PC-3 (cell line): ENCODE measurements at regions not wholly inside any gene's neighbourhood (a gene's known extent, or its start where the extent isn't known, plus 50 kb on each side); places are given as distances from the start of the nearest gene placed in this dataset.

ENCODE experiments used
- CTCF ChIP-seq: fragments of 300-600 bp; sonication (generic); conservative IDR thresholded peaks from 2 replicates; pipeline ENCODE4 v1.5.1; 2017; ENCODE audit warnings: antibody characterized with exemption, low read depth, mild to moderate bottlenecking, low read length
- EZH2 ChIP-seq: fragments of 300-600 bp; sonication (generic); IDR thresholded peaks from one replicate; pipeline ENCODE4 v1.6.1; 2017; ENCODE audit warnings: antibody characterized with exemption, mild to moderate bottlenecking, low read length; ENCODE audit not compliant: unreplicated experiment
- EZH2phosphoT487 ChIP-seq: fragments of 300-600 bp; sonication (generic); IDR thresholded peaks from 2 replicates; pipeline ENCODE4 v1.6.1; 2018; ENCODE audit warnings: mild to moderate bottlenecking, antibody characterized with exemption, low read length, borderline replicate concordance

- TF ChIP-seq CTCF (no peak), EZH2 (no peak), EZH2phosphoT487 (no peak)
Measured at GRCh38 chr3:59152943-59153342, 103.1 kb upstream of the CFAP20DC start.
